GM19468 (cell line): ENCODE measurements at regions not wholly inside any gene's neighbourhood (a gene's known extent, or its start where the extent isn't known, plus 50 kb on each side); places are given as distances from the start of the nearest gene placed in this dataset.

Source experiments
- ATAC-seq: cut with Tn5 transposase; IDR thresholded peaks from one replicate; pipeline ENCODE4 v1.9.1; 2021; ENCODE audit warnings: mild to moderate bottlenecking, moderate library complexity, moderate number of reproducible peaks; ENCODE audit not compliant: unreplicated experiment; ENCODE audit errors: extremely low read depth

- no peak for ATAC-seq
Measured at GRCh38 chrX:10798041-10798440, 177.7 kb upstream of the MID1 start.

GRCh38 chrX:10800796-10801195, 180.4 kb upstream of the MID1 start:
- ATAC-seq: no peak

- no peak for ATAC-seq
Measured at GRCh38 chrX:10811111-10811510, 190.7 kb upstream of the MID1 start.

GRCh38 chrX:10813761-10814160, 193.4 kb upstream of the MID1 start:
- ATAC-seq: no peak

GRCh38 chrX:10818651-10819050, 198.3 kb upstream of the MID1 start:
- ATAC-seq: no peak

GRCh38 chrX:10819973-10820372, 199.6 kb upstream of the MID1 start:
- ATAC-seq: no peak

GRCh38 chrX:10821293-10821692, 200.9 kb upstream of the MID1 start:
- ATAC-seq: no peak

- no peak for ATAC-seq
Measured at GRCh38 chrX:10828036-10828435, 207.7 kb upstream of the MID1 start.

- ATAC-seq: no peak
Measured at GRCh38 chrX:10828640-10829039, 208.3 kb upstream of the MID1 start.

GRCh38 chrX:10831716-10832502, 211.5 kb upstream of the MID1 start:
- ATAC-seq: no peak

GRCh38 chrX:10833299-10834169, 213.1 kb upstream of the MID1 start:
- ATAC-seq: no peak

GRCh38 chrX:10841579-10841978, 221.2 kb upstream of the MID1 start:
- ATAC-seq: no peak

GRCh38 chrX:10842646-10843045, 222.3 kb upstream of the MID1 start:
- ATAC-seq: no peak

GRCh38 chrX:10847333-10847732, 226.9 kb upstream of the MID1 start:
- ATAC-seq: no peak

- no peak for ATAC-seq
Measured at GRCh38 chrX:10851809-10852208, 231.4 kb upstream of the MID1 start.

- no peak for ATAC-seq
Measured at GRCh38 chrX:10854594-10854993, 234.2 kb upstream of the MID1 start.

- no peak for ATAC-seq
Measured at GRCh38 chrX:10855845-10856244, 235.5 kb upstream of the MID1 start.

GRCh38 chrX:10856797-10857196, 236.4 kb upstream of the MID1 start:
- no peak for ATAC-seq

GRCh38 chrX:10859353-10859752, 239.0 kb upstream of the MID1 start:
- no peak for ATAC-seq

- no peak for ATAC-seq
Measured at GRCh38 chrX:10875995-10876394, 235.1 kb upstream of the HCCS start.

- ATAC-seq: no peak
Measured at GRCh38 chrX:10882484-10882883, 228.6 kb upstream of the HCCS start.
